Endothelial cell of umbilical vein (primary cell): ENCODE measurements at regions not wholly inside any gene's neighbourhood (a gene's known extent, or its start where the extent isn't known, plus 50 kb on each side); places are given as distances from the start of the nearest gene placed in this dataset.
"Not testable (repeated sequence)": the region's sequence is repeated elsewhere in the genome, so short reads cannot be mapped to it uniquely, and the experiment has no call there.

ENCODE experiments used
- CTCF ChIP-seq, 2 donors: IDR thresholded peaks; 1 replicate in 1 of 2; 2 replicates in 1 of 2; pipeline ENCODE4 v1.5.1; 2011; ENCODE audit warnings: low read length in 2 of 2, mild to moderate bottlenecking in 2 of 2, moderate library complexity in 2 of 2, control low read depth in 1 of 2, inconsistent platforms in 1 of 2, low read depth in 1 of 2; ENCODE audit not compliant: insufficient read depth in 1 of 2; ENCODE audit errors: extremely low read depth in 1 of 2
- POLR2A ChIP-seq: IDR thresholded peaks from 2 replicates; pipeline ENCODE4 v1.6.1; 2012; ENCODE audit warnings: low read depth, mild to moderate bottlenecking, control low read depth, low read length
- POLR2AphosphoS5 ChIP-seq: IDR thresholded peaks from 2 replicates; pipeline ENCODE4 v1.6.1; 2012; ENCODE audit warnings: low read depth, mild to moderate bottlenecking, control low read depth, low read length, moderate library complexity; ENCODE audit not compliant: insufficient read depth
- TF ChIP-seq, protein P1 (sequence below): IDR thresholded peaks from 2 replicates; pipeline ENCODE4 v1.6.1; 2011; ENCODE audit not compliant: insufficient read depth, insufficient read length

GRCh38 chr15:62518666-62519065 is 353.6 kb upstream of the C2CD4B start:
- TF ChIP-seq, protein P1, sequence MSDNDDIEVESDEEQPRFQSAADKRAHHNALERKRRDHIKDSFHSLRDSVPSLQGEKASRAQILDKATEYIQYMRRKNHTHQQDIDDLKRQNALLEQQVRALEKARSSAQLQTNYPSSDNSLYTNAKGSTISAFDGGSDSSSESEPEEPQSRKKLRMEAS = not testable (repeated sequence)
- TF ChIP-seq POLR2AphosphoS5; POLR2A; CTCF (IDR thresholded peaks at IDR 0.05; ENCODE audit: extremely low read depth in 1 of 2, insufficient read depth in 1 of 2, low read depth in 1 of 2, low read length in 2 of 2): not testable (repeated sequence)
